Suppressor macrophage treated with lipopolysaccharide for 1 hour (primary cell): ENCODE measurements at regions not wholly inside any gene's neighbourhood (a gene's known extent, or its start where the extent isn't known, plus 50 kb on each side); places are given as distances from the start of the nearest gene placed in this dataset.
"Not testable (repeated sequence)": the region's sequence is repeated elsewhere in the genome, so short reads cannot be mapped to it uniquely, and the experiment has no call there.

ENCODE experiments used
- DNase-seq, 3 donors: peaks; one replicate each; pipeline ENCODE4 v3.0.0-alpha.2; 2020 to 2022

DNA sequence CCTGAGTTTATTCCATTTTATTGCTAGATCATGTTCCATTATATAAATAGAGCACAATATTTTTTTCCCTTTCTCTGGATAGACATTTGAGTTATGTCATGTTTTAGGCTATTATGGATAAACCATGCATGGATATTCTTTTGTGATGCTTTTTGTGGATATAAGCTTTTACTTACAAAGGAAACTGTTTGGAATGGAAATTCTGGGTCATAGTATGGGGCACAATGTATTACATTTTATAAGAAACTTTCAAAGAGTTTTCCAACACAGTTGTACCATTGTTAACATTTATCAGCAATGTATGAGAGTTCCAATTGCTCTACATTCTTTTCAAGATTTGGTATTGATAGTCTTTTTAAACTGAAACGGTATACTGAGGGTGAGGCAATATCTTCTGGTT lies 749.4 kb downstream of the SOCS6 start:
- no peak for DNase-seq

GRCh38 chr18:71036783-71037182 lies 747.9 kb downstream of the SOCS6 start:
- DNase-seq = no peak

- not testable (repeated sequence) for DNase-seq
These were observed 742.7 kb downstream of the SOCS6 start for GRCh38 chr18:71031296-71032191.

DNA sequence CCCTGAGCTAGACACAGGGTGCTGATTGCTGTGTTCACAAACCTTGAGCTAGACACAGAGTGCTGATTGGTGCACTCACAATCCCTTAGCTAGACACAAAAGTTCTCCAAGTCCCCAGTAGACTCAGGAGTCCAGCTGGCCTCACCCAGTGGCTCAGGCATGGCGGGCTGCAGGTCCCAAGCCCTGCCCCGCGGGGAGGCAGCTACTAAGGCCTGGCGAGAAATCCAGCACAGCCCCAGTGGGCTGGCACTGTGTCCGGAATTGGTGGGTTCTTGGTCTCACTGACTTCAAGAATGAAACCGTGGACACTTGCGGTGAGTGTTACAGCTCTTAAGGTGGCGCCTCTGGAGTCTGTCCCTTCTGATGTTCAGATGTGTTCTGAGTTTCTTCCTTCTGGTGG lies 741.2 kb downstream of the SOCS6 start:
- not testable (repeated sequence) for DNase-seq

DNA sequence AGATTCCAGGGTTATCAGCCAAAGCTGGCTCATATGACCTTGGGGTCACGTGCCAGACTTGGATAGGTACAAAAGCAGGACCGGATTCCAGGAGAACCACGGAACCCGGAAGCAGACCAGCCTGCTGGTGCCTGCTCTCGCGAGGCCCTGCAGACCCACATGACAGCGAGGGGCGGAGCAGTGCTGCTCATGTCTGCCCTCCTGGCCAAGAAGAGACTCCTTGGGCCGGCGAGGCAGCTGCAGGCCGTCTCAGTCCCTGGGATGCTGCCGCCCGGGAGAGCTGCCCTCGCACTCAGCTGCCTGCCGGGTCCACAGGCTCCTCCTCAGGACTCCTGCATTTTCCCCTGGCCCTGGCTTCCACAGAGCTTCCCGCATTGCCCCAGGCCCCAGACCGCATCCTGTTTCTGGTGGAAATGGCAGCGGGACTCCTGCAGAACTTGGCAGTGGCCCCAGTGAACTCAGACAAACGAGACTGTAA lies 739.5 kb downstream of the SOCS6 start:
- DNase-seq = no peak

DNA sequence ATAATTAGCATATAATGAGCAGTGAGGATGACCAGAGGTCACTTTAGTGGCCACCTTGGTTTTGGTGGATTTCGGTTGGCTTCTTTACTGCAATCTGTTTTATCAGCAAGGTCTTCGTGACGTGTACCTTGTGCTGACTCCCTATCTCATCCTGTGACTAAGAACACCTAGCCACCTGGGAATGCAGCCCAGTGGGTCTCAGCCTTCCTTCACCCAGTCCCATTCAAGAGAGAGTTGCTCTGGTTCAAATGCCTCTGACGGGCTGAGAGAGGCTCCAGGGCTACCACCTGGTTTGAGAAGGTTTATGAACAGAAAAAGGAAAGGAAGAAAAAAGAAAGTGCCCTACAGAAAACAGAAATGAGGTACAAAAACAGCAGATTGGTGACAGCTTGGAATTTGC lies 738.7 kb downstream of the SOCS6 start:
- DNase-seq = no peak

DNA sequence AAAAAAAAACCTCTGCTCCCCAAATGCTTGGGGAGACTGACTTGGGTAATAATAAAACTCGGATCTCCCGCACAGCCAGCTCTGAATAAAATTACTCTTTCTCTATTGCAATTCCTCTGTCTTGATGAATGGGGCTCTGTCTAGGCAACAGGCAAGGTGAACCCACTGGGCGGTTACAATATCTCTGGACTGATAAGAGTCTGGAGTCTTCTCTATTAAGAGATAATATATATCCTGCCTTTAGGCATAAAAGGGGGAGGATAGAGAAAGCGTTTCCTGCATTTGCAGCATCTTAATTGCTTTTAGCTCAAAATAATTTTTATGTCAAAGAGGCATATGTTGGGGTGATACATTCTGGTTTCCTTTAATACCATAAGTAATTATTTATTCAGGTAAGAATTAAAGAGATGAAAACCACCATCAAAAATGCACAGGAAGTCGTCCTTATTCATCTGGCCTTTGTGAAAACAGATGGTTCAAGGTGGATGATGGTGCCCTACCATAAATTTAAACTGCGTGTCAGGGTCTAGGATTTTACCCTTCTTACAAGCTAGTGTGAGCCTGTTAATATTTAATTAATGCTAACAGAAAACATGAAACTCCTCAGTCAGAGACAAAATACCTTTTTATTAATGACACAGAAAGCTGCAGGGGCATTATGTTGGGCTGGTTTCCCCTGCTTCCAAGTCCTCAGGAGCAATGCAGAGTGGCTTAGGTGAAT lies 736.8 kb downstream of the SOCS6 start:
- DNase-seq = no peak

- no peak for DNase-seq
These were observed 733.5 kb downstream of the SOCS6 start for GRCh38 chr18:71022389-71022788.

GRCh38 chr18:71021030-71021362 lies 732.2 kb downstream of the SOCS6 start:
- no peak for DNase-seq

GRCh38 chr18:71020342-71021029 lies 731.6 kb downstream of the SOCS6 start:
- no peak for DNase-seq

- DNase-seq = no peak
These were observed 730.0 kb downstream of the SOCS6 start for GRCh38 chr18:71018816-71019215.

- no peak for DNase-seq
These were observed 723.9 kb downstream of the SOCS6 start for GRCh38 chr18:71012789-71013188.

DNA sequence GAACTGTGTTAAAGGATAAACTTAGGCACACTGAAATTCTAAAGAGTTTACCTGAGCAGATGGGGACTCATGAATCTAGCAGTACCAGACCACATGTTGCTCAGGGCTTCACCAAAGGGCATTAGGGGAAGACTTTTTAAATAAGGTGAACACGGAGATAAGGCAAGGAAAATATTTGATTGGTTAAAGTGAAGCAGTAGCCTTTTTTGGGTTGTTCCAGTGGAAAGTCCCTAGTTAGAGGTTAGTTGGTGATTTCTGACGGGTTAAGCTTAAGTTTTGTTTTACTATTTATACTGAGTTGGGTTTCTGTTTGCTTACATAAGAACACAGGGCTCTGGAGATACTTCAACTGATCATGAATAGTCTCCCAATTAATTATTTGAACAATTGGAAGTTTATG lies 722.5 kb downstream of the SOCS6 start:
- DNase-seq = no peak

- DNase-seq = no peak
These were observed 719.4 kb downstream of the SOCS6 start for GRCh38 chr18:71008257-71008656.

DNA sequence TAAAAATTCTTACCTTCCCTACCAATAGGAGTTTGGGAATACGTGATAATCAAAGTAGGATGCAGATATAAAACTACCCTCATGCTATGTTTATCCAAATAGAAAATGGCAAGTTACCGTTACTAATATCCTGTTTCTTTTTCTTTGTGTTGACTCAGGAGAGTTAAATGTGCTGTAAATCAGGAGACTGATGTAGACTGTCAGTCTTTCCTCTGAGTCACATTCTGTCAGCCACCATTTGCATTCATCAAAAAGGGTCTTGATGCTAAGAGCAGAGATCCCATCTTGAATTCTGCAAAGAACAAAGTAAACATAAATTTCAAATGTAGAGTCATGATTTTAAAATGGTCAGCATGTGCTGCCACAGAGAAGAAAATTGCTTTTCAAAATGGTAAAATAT lies 712.8 kb downstream of the SOCS6 start:
- DNase-seq = no peak

DNA sequence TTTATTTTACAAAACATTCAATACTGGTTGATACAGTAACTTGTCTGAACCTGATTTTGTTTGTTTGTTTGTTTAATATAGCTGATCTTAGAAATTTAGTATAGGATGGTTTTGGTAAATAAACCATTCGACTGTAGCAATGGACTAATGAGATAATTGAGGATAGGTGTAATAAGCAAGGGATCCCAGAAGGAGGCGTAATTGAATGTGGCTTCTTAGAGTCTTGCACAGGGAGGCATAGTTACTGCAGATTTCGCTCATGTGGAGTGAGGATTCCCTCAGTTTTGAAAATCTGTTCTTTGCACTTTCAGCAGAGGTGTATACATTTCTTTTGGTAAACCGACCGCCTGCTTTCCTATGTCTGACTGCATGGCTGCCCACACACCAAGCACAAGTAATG lies 709.6 kb downstream of the SOCS6 start:
- no peak for DNase-seq

DNA sequence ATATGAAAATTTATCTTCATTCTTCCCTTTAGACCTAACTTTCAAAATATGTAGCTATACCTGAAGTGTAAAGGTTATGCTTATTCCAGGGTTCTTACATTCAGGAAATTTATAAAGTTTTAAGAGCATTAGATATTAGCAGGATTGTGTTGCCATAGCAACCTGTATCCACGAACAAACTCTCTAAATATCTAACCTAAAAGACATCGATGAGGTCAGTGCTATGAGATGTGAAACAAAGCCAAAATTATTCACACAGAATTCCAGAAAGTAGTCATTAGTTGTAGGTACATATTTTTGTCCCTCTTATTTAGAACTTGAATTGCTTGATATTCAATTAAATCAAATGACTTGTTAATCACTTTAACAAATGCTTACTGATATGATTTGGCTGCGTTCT lies 705.3 kb downstream of the SOCS6 start:
- no peak for DNase-seq

GRCh38 chr18:70991577-70991976 lies 702.7 kb downstream of the SOCS6 start:
- no peak for DNase-seq

DNA sequence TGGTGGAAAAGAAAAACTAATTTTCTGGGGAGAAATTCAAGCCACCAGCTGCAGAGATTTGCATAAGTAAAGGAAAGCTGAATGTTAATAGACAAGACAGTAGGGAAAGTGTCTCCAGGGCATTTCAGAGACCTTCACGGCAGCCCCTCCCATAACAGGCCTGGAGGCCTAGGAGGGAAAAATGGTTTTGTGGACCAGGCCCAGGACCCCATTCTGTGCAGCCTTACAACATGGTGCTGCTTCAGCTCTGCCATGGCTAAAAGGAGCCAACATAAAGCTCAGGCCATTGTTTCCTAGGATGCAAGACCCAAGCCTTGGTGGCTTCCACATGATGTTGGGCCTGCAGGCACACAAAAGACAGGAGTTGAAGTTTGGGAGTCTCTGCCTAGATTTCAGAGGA lies 697.1 kb downstream of the SOCS6 start:
- DNase-seq = no peak

GRCh38 chr18:70982292-70982691 lies 693.4 kb downstream of the SOCS6 start:
- no peak for DNase-seq

GRCh38 chr18:70981400-70982140 lies 692.7 kb downstream of the SOCS6 start:
- DNase-seq = no peak

- DNase-seq = no peak
These were observed 684.8 kb downstream of the SOCS6 start for GRCh38 chr18:70973626-70974025.

DNA sequence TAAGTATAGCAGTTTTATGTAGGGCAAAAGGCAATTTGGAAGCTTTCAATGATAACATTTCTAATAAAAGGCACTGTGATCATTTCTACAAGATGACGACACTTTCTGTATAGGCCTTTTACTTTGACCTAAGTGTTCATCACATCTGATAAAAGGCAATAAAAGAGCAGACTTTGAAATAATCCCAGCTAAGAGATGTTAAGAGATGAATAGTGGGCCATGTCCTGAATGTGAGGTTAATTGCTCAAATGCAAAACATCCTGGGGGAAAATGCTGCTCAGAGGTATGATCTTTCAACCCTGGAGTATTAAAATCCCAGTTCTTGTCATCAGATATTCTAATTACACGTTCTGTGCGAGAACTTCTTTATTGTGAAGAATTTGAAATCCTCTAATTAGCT lies 677.6 kb downstream of the SOCS6 start:
- no peak for DNase-seq
